ENCODE measurements at regions not wholly inside any gene's neighbourhood (a gene's known extent, or its start where the extent isn't known, plus 50 kb on each side); places are given as distances from the start of the nearest gene placed in this dataset.

- in situ Hi-C loops (cut with MboI; ENCODE audit: low sequenced_read_pairs), result no loop called here
Observed at GRCh38 chr3:181764544-181764943, 52.8 kb downstream of the SOX2 start.

GRCh38 chr3:181770296-181770695 is 58.6 kb downstream of the SOX2 start:
- in situ Hi-C loops (cut with MboI; ENCODE audit: low sequenced_read_pairs), result no loop called here

GRCh38 chr3:181771120-181771519 is 59.4 kb downstream of the SOX2 start:
- in situ Hi-C loops (cut with MboI; ENCODE audit: low sequenced_read_pairs), result no loop called here

- in situ Hi-C loops (cut with MboI; ENCODE audit: low sequenced_read_pairs), result no loop called here
Observed at GRCh38 chr3:181772166-181772565, 60.4 kb downstream of the SOX2 start.

GRCh38 chr3:181773921-181774320 is 62.2 kb downstream of the SOX2 start:
- in situ Hi-C loops (cut with MboI; ENCODE audit: low sequenced_read_pairs), result no loop called here

- in situ Hi-C loops (cut with MboI; ENCODE audit: low sequenced_read_pairs), result no loop called here
Observed at GRCh38 chr3:181782306-181782954, 70.7 kb downstream of the SOX2 start.

GRCh38 chr3:181790561-181790960 is 78.8 kb downstream of the SOX2 start:
- in situ Hi-C loops (cut with MboI; ENCODE audit: low sequenced_read_pairs), result no loop called here

- in situ Hi-C loops (cut with MboI; ENCODE audit: low sequenced_read_pairs), result no loop called here
Observed at GRCh38 chr3:181791056-181791955, 79.6 kb downstream of the SOX2 start.

- in situ Hi-C loops (cut with MboI; ENCODE audit: low sequenced_read_pairs), result no loop called here
Observed at GRCh38 chr3:181793006-181793405, 81.3 kb downstream of the SOX2 start.

GRCh38 chr3:181794011-181794790 is 82.5 kb downstream of the SOX2 start:
- in situ Hi-C loops (cut with MboI; ENCODE audit: low sequenced_read_pairs), result no loop called here

- in situ Hi-C loops (cut with MboI; ENCODE audit: low sequenced_read_pairs), result no loop called here
Observed at GRCh38 chr3:181796641-181797040, 84.9 kb downstream of the SOX2 start.

GRCh38 chr3:181797431-181797830 is 85.7 kb downstream of the SOX2 start:
- in situ Hi-C loops (cut with MboI; ENCODE audit: low sequenced_read_pairs), result no loop called here

GRCh38 chr3:181805703-181806102 is 94.0 kb downstream of the SOX2 start:
- in situ Hi-C loops (cut with MboI; ENCODE audit: low sequenced_read_pairs), result no loop called here

GRCh38 chr3:181808053-181808452 is 96.3 kb downstream of the SOX2 start:
- in situ Hi-C loops (cut with MboI; ENCODE audit: low sequenced_read_pairs), result no loop called here

GRCh38 chr3:181823716-181824115 is 112.0 kb downstream of the SOX2 start:
- in situ Hi-C loops (cut with MboI; ENCODE audit: low sequenced_read_pairs), result no loop called here

GRCh38 chr3:181824961-181825360 is 113.2 kb downstream of the SOX2 start:
- in situ Hi-C loops (cut with MboI; ENCODE audit: low sequenced_read_pairs), result no loop called here

- in situ Hi-C loops (cut with MboI; ENCODE audit: low sequenced_read_pairs), result no loop called here
Observed at GRCh38 chr3:181839039-181839915, 127.6 kb downstream of the SOX2 start.

GRCh38 chr3:181839916-181840297 is 128.2 kb downstream of the SOX2 start:
- in situ Hi-C loops (cut with MboI; ENCODE audit: low sequenced_read_pairs), result no loop called here

GRCh38 chr3:181844211-181844610 is 132.5 kb downstream of the SOX2 start:
- in situ Hi-C loops (cut with MboI; ENCODE audit: low sequenced_read_pairs), result no loop called here

GRCh38 chr3:181847276-181847675 is 135.6 kb downstream of the SOX2 start:
- in situ Hi-C loops (cut with MboI; ENCODE audit: low sequenced_read_pairs), result no loop called here

GRCh38 chr3:181851063-181851462 is 139.3 kb downstream of the SOX2 start:
- in situ Hi-C loops (cut with MboI; ENCODE audit: low sequenced_read_pairs), result no loop called here

Data from HL-60/S4 treated with phorbol 12-myristate 13-acetate at 8.2 ng/mL for 4 days and 3 days (cell line).